ENCODE measurements at regions not wholly inside any gene's neighbourhood (a gene's known extent, or its start where the extent isn't known, plus 50 kb on each side); places are given as distances from the start of the nearest gene placed in this dataset.

DNA sequence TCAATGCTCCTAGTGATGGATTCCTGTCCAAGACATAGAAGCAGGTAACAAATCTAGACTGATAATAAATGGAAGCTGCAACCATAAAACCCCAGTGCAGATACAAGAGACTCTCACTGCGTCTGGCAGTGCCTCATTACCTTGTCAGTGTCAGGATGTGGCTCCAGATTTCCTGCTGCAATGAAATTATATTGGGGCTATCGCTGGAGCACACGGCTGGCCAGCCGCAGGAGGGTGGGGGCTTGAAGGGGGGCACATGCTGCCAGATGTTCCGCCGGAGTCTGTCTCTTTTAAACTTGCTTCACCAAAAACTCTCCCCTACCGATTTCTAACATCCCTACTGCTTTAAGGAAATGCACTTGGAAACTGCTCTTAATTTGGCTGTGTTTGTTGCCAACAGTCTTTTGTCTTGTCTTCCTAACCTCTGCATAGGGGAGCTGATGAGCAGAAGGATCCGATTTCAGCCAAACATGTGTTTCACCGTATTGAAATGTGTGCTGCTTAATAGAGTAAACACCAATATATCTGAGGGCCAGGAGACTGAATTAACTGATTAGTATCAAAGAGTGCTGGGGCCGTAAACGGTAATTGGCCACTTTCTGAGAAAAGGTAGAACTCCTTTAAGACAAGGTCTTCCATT is 102.2 kb upstream of the EXOC2 start (continued):
- TF ChIP-seq CBX3 (IDR thresholded peaks at IDR 0.05; ENCODE audit: low read depth) (no peak), YY1 (IDR thresholded peaks at IDR 0.05; ENCODE audit: extremely low read depth, insufficient replicate concordance, low read depth, low read length) (no peak), POLR2AphosphoS5 (IDR thresholded peaks at IDR 0.05; ENCODE audit: low read depth, low read length) (no peak), EGR1 (IDR thresholded peaks at IDR 0.05; ENCODE audit: low read depth) (no peak), EZH2phosphoT487 (IDR thresholded peaks at IDR 0.05; ENCODE audit: borderline replicate concordance) (no peak), JUND (IDR thresholded peaks at IDR 0.05) (no peak), ZFX (IDR thresholded peaks at IDR 0.05) (no peak), EZH2 (IDR thresholded peaks at IDR 0.05) (no peak), TCF7L2 (IDR thresholded peaks at IDR 0.05; ENCODE audit: borderline replicate concordance, extremely low read depth, insufficient read depth, insufficient read length) (no peak), CEBPB (IDR thresholded peaks at IDR 0.05; ENCODE audit: low read depth) (no peak), ZBTB33 (IDR thresholded peaks at IDR 0.05; ENCODE audit: extremely low read depth, insufficient replicate concordance, low read length) (no peak), FOSL1 (IDR thresholded peaks at IDR 0.05; ENCODE audit: low read depth) (no peak), SIN3A (IDR thresholded peaks at IDR 0.05; ENCODE audit: low read depth) (no peak)

DNA sequence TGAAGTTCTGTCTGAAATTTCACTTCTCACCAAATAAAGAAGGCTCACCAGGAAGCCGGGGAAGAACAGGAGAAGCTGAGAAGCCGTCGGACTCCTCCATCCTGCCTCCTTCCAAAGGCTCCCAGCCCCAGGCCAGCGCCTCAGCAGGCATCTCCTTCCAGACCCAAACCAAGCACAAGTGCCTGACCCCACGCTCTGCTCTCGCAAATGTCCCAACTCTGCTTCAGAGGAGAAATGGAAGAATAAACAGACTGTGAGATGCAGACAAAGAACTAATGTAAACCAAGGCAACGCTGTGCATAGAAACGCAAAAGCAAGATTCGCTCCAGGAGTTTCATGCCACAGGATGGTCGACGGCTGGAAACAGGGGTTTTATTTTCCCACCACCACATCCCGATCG is 100.3 kb upstream of the EXOC2 start:
- Histone ChIP-seq H4K20me1 (ENCODE audit: insufficient read depth) (no peaks in the 10 kb centered on the region), H3K79me2 (ENCODE audit: insufficient read depth, low read length) (no peaks in the 10 kb centered on the region), H3K36me3 (ENCODE audit: control insufficient read depth in 1 of 2, insufficient read depth in 2 of 2, low read length in 2 of 2) (no peaks in the 10 kb centered on the region), H3K9me2 (ENCODE audit: insufficient read depth) (no peaks in the 10 kb centered on the region), H3K27me3 (ENCODE audit: insufficient read depth, low read length) (peaks cover 22% of the 10 kb centered on the region), H3K9ac (ENCODE audit: low read length) (no peak overlapping the region), H3K27ac (ENCODE audit: low read depth, low read length) (no peak overlapping the region), H3K4me3 (replicated peaks in 1 of 2; ENCODE audit: low read depth in 1 of 2, low read length in 2 of 2) (no peak overlapping the region), H3K4me2 (ENCODE audit: low read length) (no peak overlapping the region), H2AFZ (ENCODE audit: low read depth, low read length, poor library complexity, severe bottlenecking) (no peak overlapping the region), H3K4me1 (ENCODE audit: control insufficient read depth in 1 of 2, insufficient read depth in 2 of 2, low read length in 2 of 2) (no peaks in the 10 kb centered on the region), H3K9me3 (ENCODE audit: control insufficient read depth in 1 of 2, insufficient read depth in 1 of 2, low read depth in 1 of 2, low read length in 2 of 2) (no peaks in the 10 kb centered on the region)
- ChIA-PET POLR2A (no interaction called here), CTCF (no interaction called here), RAD21 (ENCODE audit: low non-redundant PET in 1 of 2, low total read pairs in 2 of 2, uncharacterized antibody in 2 of 2, unreplicated experiment in 2 of 2) (no interaction called here)
- TF ChIP-seq JUND (IDR thresholded peaks at IDR 0.05) (no peak), POLR2A (IDR thresholded peaks at IDR 0.05; ENCODE audit: borderline replicate concordance, extremely low read depth, insufficient read depth, insufficient read length) (no peak), EZH2 (IDR thresholded peaks at IDR 0.05) (no peak), YY1 (IDR thresholded peaks at IDR 0.05; ENCODE audit: extremely low read depth, insufficient replicate concordance, low read depth, low read length) (no peak), EZH2phosphoT487 (IDR thresholded peaks at IDR 0.05; ENCODE audit: borderline replicate concordance) (no peak), SIN3A (IDR thresholded peaks at IDR 0.05; ENCODE audit: low read depth) (no peak), SRF (IDR thresholded peaks at IDR 0.05; ENCODE audit: low read depth) (no peak), ELF1 (IDR thresholded peaks at IDR 0.05; ENCODE audit: borderline replicate concordance, low read depth) (no peak)
- TF ChIP-seq, protein P1, sequence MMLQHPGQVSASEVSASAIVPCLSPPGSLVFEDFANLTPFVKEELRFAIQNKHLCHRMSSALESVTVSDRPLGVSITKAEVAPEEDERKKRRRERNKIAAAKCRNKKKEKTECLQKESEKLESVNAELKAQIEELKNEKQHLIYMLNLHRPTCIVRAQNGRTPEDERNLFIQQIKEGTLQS (IDR thresholded peaks at IDR 0.05): no peak
- no TSS peak for BruUV-seq (replicated peaks)
- no peak for DNase-seq (ENCODE audit: low read depth, low spot score)
- intact Hi-C loops (cut with micrococcal nuclease): no loop called here
- ATAC-seq: no peak
